ENCODE measurements at regions not wholly inside any gene's neighbourhood (a gene's known extent, or its start where the extent isn't known, plus 50 kb on each side); places are given as distances from the start of the nearest gene placed in this dataset.

GRCh38 chrX:4243759-4244158 lies 530.3 kb upstream of the PRKX start:
- TF ChIP-seq CTCF (IDR thresholded peaks at IDR 0.05; ENCODE audit: low read depth, low read length), result no peak

GRCh38 chrX:4240541-4241194 lies 527.2 kb upstream of the PRKX start:
- no peak for TF ChIP-seq CTCF (IDR thresholded peaks at IDR 0.05; ENCODE audit: low read depth, low read length)
- no peak overlapping the region for H3K4me3 ChIP-seq (ENCODE audit: low read depth, low read length)

More at GRCh38 chrX:4243759-4244158, 530.3 kb upstream of the PRKX start:
- no peak overlapping the region for H3K4me3 ChIP-seq (ENCODE audit: low read depth, low read length)

- H3K4me3 ChIP-seq (ENCODE audit: low read depth, low read length), result no peak overlapping the region
- TF ChIP-seq CTCF (IDR thresholded peaks at IDR 0.05; ENCODE audit: low read depth, low read length), result no peak
Observed at GRCh38 chrX:4239650-4240540, 526.4 kb upstream of the PRKX start.

GRCh38 chrX:4238916-4239315 lies 525.5 kb upstream of the PRKX start:
- TF ChIP-seq CTCF (IDR thresholded peaks at IDR 0.05; ENCODE audit: low read depth, low read length), result no peak
- H3K4me3 ChIP-seq (ENCODE audit: low read depth, low read length), result no peak overlapping the region

GRCh38 chrX:4225086-4225485 lies 511.6 kb upstream of the PRKX start:
- H3K4me3 ChIP-seq (ENCODE audit: low read depth, low read length), result no peak overlapping the region
- TF ChIP-seq CTCF (IDR thresholded peaks at IDR 0.05; ENCODE audit: low read depth, low read length), result no peak

- no peak overlapping the region for H3K4me3 ChIP-seq (ENCODE audit: low read depth, low read length)
- no peak for TF ChIP-seq CTCF (IDR thresholded peaks at IDR 0.05; ENCODE audit: low read depth, low read length)
Observed at GRCh38 chrX:4206941-4207340, 493.5 kb upstream of the PRKX start.

- H3K4me3 ChIP-seq (ENCODE audit: low read depth, low read length), result no peak overlapping the region
- no peak for TF ChIP-seq CTCF (IDR thresholded peaks at IDR 0.05; ENCODE audit: low read depth, low read length)
Observed at GRCh38 chrX:4197971-4198370, 484.5 kb upstream of the PRKX start.

Measured in WI38 (cell line).